B cell (primary cell): ENCODE measurements at regions not wholly inside any gene's neighbourhood (a gene's known extent, or its start where the extent isn't known, plus 50 kb on each side); places are given as distances from the start of the nearest gene placed in this dataset.

Experiments
- EZH2 ChIP-seq: IDR thresholded peaks from 2 replicates; pipeline ENCODE4 v1.6.1; 2012; ENCODE audit warnings: borderline replicate concordance, low read depth, mild to moderate bottlenecking, moderate library complexity, low read length; ENCODE audit not compliant: insufficient read depth, poor library complexity, severe bottlenecking
- TF ChIP-seq, protein P1 (sequence below): fragments of 200-600 bp; IDR thresholded peaks from one replicate; pipeline ENCODE4 v1.8.0; 2022; ENCODE audit warnings: antibody characterized with exemption, mild to moderate bottlenecking

DNA sequence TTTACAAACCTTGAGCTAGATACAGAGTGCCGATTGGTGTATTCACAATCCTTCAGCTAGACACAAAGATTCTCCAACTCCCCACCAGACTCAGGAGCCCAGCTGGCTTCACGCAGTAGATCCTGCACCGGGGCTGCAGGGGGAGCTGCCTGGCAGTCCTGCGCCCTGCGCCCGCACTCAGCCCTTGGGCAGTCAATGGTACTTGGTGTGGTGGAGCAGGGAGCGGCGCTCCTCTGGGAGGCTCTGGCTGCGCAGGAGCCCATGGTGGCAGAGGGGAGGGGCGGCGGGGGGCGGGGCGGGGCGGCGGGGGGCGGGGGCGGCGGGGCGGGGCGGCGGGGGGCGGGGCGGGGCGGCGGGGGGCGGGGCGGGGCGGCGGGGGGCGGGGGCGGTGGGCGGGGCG is 923.4 kb downstream of the SOCS6 start:
- TF ChIP-seq, protein P1, sequence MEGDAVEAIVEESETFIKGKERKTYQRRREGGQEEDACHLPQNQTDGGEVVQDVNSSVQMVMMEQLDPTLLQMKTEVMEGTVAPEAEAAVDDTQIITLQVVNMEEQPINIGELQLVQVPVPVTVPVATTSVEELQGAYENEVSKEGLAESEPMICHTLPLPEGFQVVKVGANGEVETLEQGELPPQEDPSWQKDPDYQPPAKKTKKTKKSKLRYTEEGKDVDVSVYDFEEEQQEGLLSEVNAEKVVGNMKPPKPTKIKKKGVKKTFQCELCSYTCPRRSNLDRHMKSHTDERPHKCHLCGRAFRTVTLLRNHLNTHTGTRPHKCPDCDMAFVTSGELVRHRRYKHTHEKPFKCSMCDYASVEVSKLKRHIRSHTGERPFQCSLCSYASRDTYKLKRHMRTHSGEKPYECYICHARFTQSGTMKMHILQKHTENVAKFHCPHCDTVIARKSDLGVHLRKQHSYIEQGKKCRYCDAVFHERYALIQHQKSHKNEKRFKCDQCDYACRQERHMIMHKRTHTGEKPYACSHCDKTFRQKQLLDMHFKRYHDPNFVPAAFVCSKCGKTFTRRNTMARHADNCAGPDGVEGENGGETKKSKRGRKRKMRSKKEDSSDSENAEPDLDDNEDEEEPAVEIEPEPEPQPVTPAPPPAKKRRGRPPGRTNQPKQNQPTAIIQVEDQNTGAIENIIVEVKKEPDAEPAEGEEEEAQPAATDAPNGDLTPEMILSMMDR, result no peak
- TF ChIP-seq EZH2, result no peak
